Muscle of back (tissue), 3 donors: ENCODE measurements at regions not wholly inside any gene's neighbourhood (a gene's known extent, or its start where the extent isn't known, plus 50 kb on each side); places are given as distances from the start of the nearest gene placed in this dataset.

Experiments
- DNase-seq, 3 donors: peaks; one replicate each; pipeline versions ENCODE4 v3.0.0 to v3.0.0-alpha.2; 2013

GRCh38 chr16:77662246-77662645, 60.1 kb upstream of the NUDT7 start:
- DNase-seq = no peak

DNA sequence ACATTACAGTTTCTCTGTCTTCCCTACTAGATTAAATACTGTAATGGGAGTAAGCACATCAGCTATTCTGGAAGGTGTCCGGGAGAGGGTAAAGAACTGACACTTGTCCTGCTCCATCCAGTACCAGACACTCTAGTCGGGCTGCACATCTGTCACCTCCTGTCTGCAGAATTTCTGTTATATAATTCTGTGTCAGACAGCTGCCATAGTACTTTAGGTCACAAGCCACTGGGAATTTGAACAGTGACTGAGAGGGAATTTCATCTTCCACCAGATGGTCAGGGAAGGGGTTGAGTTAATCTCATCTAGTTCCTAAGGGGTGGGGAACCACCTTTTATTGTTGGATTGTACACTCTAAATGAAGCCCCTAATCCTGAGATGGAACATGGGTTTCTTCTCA, 58.6 kb upstream of the NUDT7 start:
- DNase-seq = no peak

DNA sequence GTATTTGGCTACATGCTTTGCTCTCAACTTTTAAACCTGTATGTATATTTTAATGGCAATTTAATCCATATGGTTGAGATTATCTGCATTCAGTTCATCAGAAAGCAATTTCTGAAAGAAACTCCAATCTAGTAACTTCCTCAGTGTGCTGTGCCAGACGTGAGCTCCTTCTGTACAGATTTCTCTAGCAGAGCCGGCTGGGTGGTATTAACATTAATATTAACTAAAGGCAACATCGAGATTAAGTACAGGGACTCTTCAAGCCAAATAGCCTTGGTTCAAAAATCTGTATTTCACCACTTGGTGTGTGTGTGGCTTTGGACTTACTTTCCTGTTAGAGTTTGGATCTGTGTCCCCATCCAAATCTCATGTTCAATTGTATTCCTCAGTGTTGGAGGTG, 55.5 kb upstream of the NUDT7 start:
- no peak for DNase-seq

DNA sequence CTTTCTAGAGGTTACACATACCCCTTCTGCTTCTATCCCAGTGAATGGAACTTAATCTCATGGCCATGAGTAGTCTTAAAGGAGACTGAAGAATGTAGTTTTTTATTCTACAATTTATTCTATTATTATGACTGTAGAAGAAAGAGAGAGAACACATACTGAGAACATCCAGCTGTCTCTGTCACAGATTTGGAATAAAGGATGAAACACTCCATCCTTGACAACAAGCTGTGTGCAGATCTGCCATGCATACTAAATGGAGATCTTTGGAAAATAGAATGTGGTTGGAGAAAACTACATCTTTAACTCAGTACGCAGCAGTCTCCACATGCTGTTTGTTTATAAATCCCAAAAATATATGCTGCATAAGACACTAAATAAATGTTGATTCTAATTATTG, 54.1 kb upstream of the NUDT7 start:
- no peak for DNase-seq

DNA sequence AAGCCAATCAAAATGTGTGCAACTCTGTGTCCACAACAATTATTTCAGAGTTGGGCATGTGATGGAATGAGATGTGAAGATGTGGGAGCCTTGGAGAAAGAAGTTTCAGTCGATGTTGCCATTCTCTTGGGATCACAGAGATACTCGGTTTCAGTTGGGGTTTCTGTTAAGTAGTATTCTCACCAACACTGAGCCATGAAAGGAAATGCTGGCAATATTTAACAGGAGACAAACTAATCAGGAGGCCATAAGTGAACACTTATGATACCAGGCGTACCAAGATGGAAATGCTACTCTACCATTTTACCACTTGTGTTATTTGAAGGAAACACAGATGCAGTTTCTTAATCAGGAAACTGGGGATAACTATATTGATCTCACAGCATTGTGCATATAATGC, 53.3 kb upstream of the NUDT7 start:
- DNase-seq = no peak
